ENCODE measurements at regions not wholly inside any gene's neighbourhood (a gene's known extent, or its start where the extent isn't known, plus 50 kb on each side); places are given as distances from the start of the nearest gene placed in this dataset.

DNA sequence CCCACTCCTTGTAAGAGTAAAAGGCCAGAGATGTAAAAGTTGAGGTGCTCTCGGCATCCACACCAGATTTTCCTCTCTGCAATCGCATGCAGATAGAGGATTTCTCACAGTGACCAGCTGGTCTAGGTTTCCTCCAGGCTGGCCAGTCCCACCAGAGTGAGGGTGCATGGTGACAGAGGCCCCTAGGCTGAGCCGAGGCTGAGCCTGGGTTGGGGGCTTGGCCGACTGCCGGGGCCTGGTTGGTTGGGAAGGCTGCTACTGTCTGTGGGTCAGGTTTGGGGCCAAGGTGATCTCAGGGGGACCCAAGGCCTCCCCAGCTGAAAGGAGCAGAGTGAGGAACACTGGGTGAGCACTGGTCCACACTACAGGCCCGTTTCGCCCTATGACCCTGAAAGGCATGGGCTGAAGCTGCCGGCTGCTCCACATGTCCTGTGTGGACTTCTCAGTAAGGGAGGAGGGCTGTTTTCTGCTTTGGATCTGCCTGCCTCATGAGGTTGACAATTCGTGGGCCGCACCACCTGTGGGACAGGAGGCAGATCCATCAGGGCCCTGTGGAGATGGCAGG is 400.8 kb upstream of the IRX4 start:
- TF ChIP-seq, protein P1, sequence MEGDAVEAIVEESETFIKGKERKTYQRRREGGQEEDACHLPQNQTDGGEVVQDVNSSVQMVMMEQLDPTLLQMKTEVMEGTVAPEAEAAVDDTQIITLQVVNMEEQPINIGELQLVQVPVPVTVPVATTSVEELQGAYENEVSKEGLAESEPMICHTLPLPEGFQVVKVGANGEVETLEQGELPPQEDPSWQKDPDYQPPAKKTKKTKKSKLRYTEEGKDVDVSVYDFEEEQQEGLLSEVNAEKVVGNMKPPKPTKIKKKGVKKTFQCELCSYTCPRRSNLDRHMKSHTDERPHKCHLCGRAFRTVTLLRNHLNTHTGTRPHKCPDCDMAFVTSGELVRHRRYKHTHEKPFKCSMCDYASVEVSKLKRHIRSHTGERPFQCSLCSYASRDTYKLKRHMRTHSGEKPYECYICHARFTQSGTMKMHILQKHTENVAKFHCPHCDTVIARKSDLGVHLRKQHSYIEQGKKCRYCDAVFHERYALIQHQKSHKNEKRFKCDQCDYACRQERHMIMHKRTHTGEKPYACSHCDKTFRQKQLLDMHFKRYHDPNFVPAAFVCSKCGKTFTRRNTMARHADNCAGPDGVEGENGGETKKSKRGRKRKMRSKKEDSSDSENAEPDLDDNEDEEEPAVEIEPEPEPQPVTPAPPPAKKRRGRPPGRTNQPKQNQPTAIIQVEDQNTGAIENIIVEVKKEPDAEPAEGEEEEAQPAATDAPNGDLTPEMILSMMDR (IDR thresholded peaks at IDR 0.05 in 2 of 3, conservative IDR thresholded peaks at IDR 0.05 in 1 of 3; ENCODE audit: borderline replicate concordance in 1 of 3, insufficient read depth in 1 of 3, low read depth in 2 of 3, low read length in 2 of 3): no peak
- TF ChIP-seq POLR2A (IDR thresholded peaks at IDR 0.05; ENCODE audit: borderline replicate concordance, extremely low read depth, insufficient read depth, insufficient read length) (no peak), SRF (IDR thresholded peaks at IDR 0.05; ENCODE audit: low read depth) (no peak)

Data from HCT116 (cell line).